CD4-positive, alpha-beta T cell (primary cell): ENCODE measurements at regions not wholly inside any gene's neighbourhood (a gene's known extent, or its start where the extent isn't known, plus 50 kb on each side); places are given as distances from the start of the nearest gene placed in this dataset.

Experiments
- ATAC-seq: fragments of 200-7000 bp; cut with Tn5 transposase; one replicate; pipeline ENCODE4 v1.10.0; 2022; ENCODE audit warnings: mild to moderate bottlenecking; ENCODE audit not compliant: poor library complexity
- CTCF ChIA-PET: fragments of 350-600 bp; sonication (Branson Sonifier 250); formaldehyde crosslinking; loops from one replicate; lab custom pipeline; 2021; ENCODE audit warnings: antibody characterized with exemption, inconsistent platforms; lab: Charles Lee
- POLR2A ChIA-PET: fragments of 350-600 bp; sonication (Branson Sonifier 250); formaldehyde crosslinking; loops from one replicate; lab custom pipeline; 2021; ENCODE audit warnings: antibody characterized with exemption, inconsistent platforms; lab: Charles Lee
- DNase-seq, 14 experiments: peaks; one replicate each; pipeline ENCODE4 v3.0.0-alpha.2; 2013 to 2020; ENCODE audit warnings: mixed read lengths in 2 of 14
- H3K27ac ChIP-seq, 2 donors: one replicate each; pipeline versions ENCODE4 v1.5.1 to v1.7.0; 2013; ENCODE audit warnings: low read length in 2 of 2, low read depth in 1 of 2, mild to moderate bottlenecking in 1 of 2
- H3K27me3 ChIP-seq, 2 experiments: 1 replicate in 1 of 2; 2 replicates in 1 of 2; pipeline versions ENCODE4 v1.6.1 to v1.7.0; 2013; ENCODE audit warnings: low read length in 2 of 2, control low read depth in 1 of 2, mild to moderate bottlenecking in 1 of 2, moderate library complexity in 1 of 2; ENCODE audit not compliant: insufficient read depth in 2 of 2, control insufficient read depth in 1 of 2
- H3K36me3 ChIP-seq: one replicate; pipeline ENCODE4 v1.6.1; 2013; ENCODE audit warnings: low read length, control low read depth; ENCODE audit not compliant: insufficient read depth
- H3K4me1 ChIP-seq: one replicate; pipeline ENCODE4 v1.6.1; 2013; ENCODE audit warnings: low read length, control low read depth; ENCODE audit not compliant: insufficient read depth
- H3K4me3 ChIP-seq: one replicate; pipeline ENCODE4 v1.5.1; 2013; ENCODE audit warnings: mild to moderate bottlenecking, low read length, moderate library complexity
- H3K9me3 ChIP-seq, 2 experiments: 1 replicate in 1 of 2; 2 replicates in 1 of 2; pipeline versions ENCODE4 v1.6.1 to v1.7.0; 2013; ENCODE audit warnings: low read length in 2 of 2, mild to moderate bottlenecking in 2 of 2, control low read depth in 1 of 2, moderate library complexity in 1 of 2; ENCODE audit not compliant: control insufficient read depth in 1 of 2, insufficient read depth in 1 of 2
- H3K27ac Mint-ChIP-seq: one replicate; pipeline ENCODE4 v1.8.0; 2020; ENCODE audit warnings: mixed read lengths
- H3K27me3 Mint-ChIP-seq: one replicate; pipeline ENCODE4 v1.8.0; 2021; ENCODE audit warnings: mixed read lengths
- H3K36me3 Mint-ChIP-seq: one replicate; pipeline ENCODE4 v1.8.0; 2021; ENCODE audit warnings: low read depth, mixed read lengths
- H3K4me1 Mint-ChIP-seq: one replicate; pipeline ENCODE4 v1.8.0; 2021; ENCODE audit warnings: low read depth, mixed read lengths
- H3K4me3 Mint-ChIP-seq: one replicate; pipeline ENCODE4 v1.8.0; 2020; ENCODE audit warnings: mild to moderate bottlenecking, mixed read lengths
- H3K9me3 Mint-ChIP-seq: one replicate; pipeline ENCODE4 v1.8.0; 2020; ENCODE audit warnings: mixed read lengths
- intact Hi-C, 2 experiments: fragments of 100-400 bp; cut with DNase I in 1 of 2; cut with micrococcal nuclease in 1 of 2; formaldehyde crosslinking; loops; one replicate each; pipeline versions ENCODE4 v1.15.1 to v1.9.0; 2023 to 2025; cut with DNase I, micrococcal nuclease
- TF ChIP-seq, protein P1 (sequence below): fragments of 200-600 bp; IDR thresholded peaks from one replicate; pipeline ENCODE4 v1.8.0; 2022; ENCODE audit warnings: antibody characterized with exemption, mild to moderate bottlenecking

DNA sequence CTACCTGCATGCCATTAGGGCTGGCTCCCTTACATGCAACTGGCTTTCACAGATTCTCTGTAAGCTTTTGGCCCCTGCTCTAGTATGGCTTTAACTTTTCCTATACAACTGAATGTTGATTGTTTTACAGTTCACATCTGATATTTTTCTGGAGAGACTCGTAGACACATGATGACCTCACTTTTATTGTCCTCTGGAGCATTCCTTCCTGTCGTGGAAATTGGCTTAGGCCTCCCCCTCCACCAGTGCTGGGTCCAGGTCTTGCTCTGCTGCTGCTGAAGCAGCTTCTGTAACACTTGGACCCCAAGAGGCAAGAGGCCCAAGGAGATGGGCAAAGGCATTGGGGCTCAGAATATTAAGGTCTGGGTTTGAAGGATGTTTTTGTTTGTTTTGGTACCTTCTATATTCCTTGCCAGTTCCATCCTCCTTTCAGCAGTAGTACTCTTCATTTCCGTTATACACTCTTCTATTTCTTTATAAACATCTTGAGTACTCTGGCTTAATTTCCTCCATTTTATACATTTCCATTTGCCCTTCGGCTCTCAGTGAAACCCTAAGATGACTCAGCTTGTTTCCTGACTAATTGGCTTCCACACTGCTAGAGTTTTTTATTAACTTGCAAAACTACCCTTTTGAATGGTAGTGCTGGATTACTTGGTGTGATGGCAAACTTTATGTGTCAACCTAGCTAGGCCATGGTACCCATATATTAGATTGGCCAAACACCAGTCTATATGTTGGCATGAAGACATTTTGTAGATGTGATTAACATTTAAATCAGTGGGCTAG, 219.8 kb downstream of the CDCA7 start:
- ATAC-seq (no peak), DNase-seq (no peak)
- ChIA-PET POLR2A (no interaction called here), CTCF (no interaction called here)
- H3K9me3 ChIP-seq = no peaks in the 10 kb centered on the region
- H3K4me3 ChIP-seq = no peak overlapping the region
- TF ChIP-seq, protein P1, sequence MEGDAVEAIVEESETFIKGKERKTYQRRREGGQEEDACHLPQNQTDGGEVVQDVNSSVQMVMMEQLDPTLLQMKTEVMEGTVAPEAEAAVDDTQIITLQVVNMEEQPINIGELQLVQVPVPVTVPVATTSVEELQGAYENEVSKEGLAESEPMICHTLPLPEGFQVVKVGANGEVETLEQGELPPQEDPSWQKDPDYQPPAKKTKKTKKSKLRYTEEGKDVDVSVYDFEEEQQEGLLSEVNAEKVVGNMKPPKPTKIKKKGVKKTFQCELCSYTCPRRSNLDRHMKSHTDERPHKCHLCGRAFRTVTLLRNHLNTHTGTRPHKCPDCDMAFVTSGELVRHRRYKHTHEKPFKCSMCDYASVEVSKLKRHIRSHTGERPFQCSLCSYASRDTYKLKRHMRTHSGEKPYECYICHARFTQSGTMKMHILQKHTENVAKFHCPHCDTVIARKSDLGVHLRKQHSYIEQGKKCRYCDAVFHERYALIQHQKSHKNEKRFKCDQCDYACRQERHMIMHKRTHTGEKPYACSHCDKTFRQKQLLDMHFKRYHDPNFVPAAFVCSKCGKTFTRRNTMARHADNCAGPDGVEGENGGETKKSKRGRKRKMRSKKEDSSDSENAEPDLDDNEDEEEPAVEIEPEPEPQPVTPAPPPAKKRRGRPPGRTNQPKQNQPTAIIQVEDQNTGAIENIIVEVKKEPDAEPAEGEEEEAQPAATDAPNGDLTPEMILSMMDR = no peak
- H3K27ac ChIP-seq = no peak overlapping the region
- H3K36me3 Mint-ChIP-seq = no peaks in the 10 kb centered on the region
- no peaks in the 10 kb centered on the region for H3K9me3 Mint-ChIP-seq
- no peak overlapping the region for H3K4me3 Mint-ChIP-seq
- peaks cover 0 to 2% of the 10 kb centered on the region in 2 experiments for H3K27me3 ChIP-seq
- H3K27ac Mint-ChIP-seq = no peak overlapping the region
- H3K4me1 Mint-ChIP-seq = no peaks in the 10 kb centered on the region
- H3K4me1 ChIP-seq = no peaks in the 10 kb centered on the region
- intact Hi-C loops = no loop called here
- no peaks in the 10 kb centered on the region for H3K36me3 ChIP-seq
- H3K27me3 Mint-ChIP-seq = peaks cover 9% of the 10 kb centered on the region

DNA sequence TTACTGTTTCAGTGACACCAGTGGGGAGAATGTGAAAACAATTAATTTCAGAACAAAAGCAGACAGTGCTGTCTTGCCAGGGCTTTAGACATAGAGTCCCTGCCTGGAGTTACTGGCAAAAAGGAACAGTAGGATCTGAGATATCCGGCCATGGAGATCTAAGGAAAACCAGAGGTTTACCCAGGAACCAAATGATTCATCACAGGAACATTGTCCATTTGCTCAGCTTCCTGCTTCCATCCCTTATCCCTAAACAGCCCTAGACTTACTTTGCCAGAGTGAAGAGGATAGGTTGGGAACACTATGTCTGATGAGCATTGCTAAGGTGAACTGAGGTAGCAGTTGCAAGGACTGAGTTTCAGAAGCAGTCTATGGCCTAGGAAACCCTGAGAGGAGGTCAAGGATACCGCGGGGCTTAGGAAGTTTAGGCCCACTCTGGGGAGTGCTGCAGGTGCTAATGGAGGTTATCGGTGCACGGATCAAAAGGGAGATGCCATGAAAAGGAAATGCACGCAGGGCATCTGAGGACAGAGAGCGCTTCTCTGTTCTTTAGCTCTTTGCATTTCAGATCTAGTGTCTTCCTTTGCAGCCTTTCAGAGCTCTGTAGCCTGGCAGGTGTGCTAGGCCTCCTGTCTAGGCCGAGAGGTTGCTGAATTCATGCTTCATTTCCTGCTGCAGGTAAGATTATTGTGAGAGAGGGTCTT, 223.9 kb downstream of the CDCA7 start:
- TF ChIP-seq, protein P1 = no peak
- H3K9me3 Mint-ChIP-seq = no peaks in the 10 kb centered on the region
- ATAC-seq (no peak), DNase-seq (no peak)
- H3K36me3 Mint-ChIP-seq = no peaks in the 10 kb centered on the region
- no peak overlapping the region for H3K27ac Mint-ChIP-seq
- peaks cover 7% of the 10 kb centered on the region for H3K27me3 Mint-ChIP-seq
- Histone ChIP-seq H3K36me3 (no peaks in the 10 kb centered on the region), H3K27ac (no peak overlapping the region), H3K4me3 (no peak overlapping the region), H3K27me3 (no peaks in the 10 kb centered on the region), H3K9me3 (no peaks in the 10 kb centered on the region), H3K4me1 (no peaks in the 10 kb centered on the region)
- ChIA-PET POLR2A (no interaction called here), CTCF (no interaction called here)
- no peak overlapping the region for H3K4me3 Mint-ChIP-seq
- intact Hi-C loops = no loop called here
- no peaks in the 10 kb centered on the region for H3K4me1 Mint-ChIP-seq

DNA sequence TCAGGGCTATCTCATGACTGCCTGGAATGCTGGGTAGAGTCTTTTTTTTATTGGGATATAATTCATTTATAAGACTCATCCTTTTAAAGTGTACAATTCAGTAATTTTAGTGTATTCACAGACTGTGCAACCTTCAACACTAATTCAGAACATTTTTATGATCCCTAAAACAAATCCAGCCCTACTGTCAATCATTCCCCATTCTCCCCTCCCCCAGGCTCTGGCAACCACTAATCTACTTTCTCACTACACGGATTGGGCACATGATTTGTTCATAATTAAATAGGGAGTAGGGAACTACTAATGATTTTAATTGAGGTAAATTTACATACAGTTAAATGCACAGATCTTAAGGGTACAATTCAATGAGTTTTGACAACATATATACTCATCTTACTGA, 225.7 kb downstream of the CDCA7 start:
- Mint-ChIP-seq H3K9me3 (no peaks in the 10 kb centered on the region), H3K4me1 (no peaks in the 10 kb centered on the region), H3K4me3 (no peak overlapping the region), H3K27ac (no peak overlapping the region), H3K36me3 (no peaks in the 10 kb centered on the region), H3K27me3 (peaks cover 20% of the 10 kb centered on the region)
- ATAC-seq (no peak), DNase-seq (no peak)
- no peak overlapping the region for H3K27ac ChIP-seq
- H3K4me3 ChIP-seq = no peak overlapping the region
- H3K36me3 ChIP-seq = no peaks in the 10 kb centered on the region
- intact Hi-C loops = no loop called here
- peaks cover 0 to 5% of the 10 kb centered on the region in 2 experiments for H3K27me3 ChIP-seq
- CTCF ChIA-PET = no interaction called here
- TF ChIP-seq, protein P1 = no peak
- H3K4me1 ChIP-seq = no peaks in the 10 kb centered on the region
- POLR2A ChIA-PET = no interaction called here
- no peaks in the 10 kb centered on the region for H3K9me3 ChIP-seq
